K562 (cell line): ENCODE measurements at regions not wholly inside any gene's neighbourhood (a gene's known extent, or its start where the extent isn't known, plus 50 kb on each side); places are given as distances from the start of the nearest gene placed in this dataset.

ENCODE experiments used
- ETV1 ChIP-seq: fragments of 450-650 bp; conservative IDR thresholded peaks from 2 replicates; pipeline ENCODE4 v1.6.1; 2016; ENCODE audit warnings: missing genetic modification characterization, control low read depth, low read depth, missing compliant biosample characterization
- MYBL2 ChIP-seq, 2 experiments: fragments of 450-650 bp in 1 of 2; sonication (generic) in 1 of 2; formaldehyde crosslinking in 1 of 2; IDR thresholded peaks; 2 replicates each; pipeline versions ENCODE4 v1.6.1 to v1.8.1; 2017 to 2022; ENCODE audit warnings: borderline replicate concordance in 1 of 2, inconsistent platforms in 1 of 2, low read depth in 1 of 2, mild to moderate bottlenecking in 1 of 2, missing genetic modification reagents in 1 of 2, moderate library complexity in 1 of 2
- PHF21A ChIP-seq: fragments of 450-650 bp; IDR thresholded peaks from 2 replicates; pipeline ENCODE4 v1.6.1; 2017; ENCODE audit warnings: low read depth, borderline replicate concordance
- POLR2AphosphoS5 ChIP-seq: IDR thresholded peaks from 2 replicates; pipeline ENCODE4 v1.6.1; 2011; ENCODE audit warnings: mild to moderate bottlenecking, low read depth, low read length, moderate library complexity; ENCODE audit not compliant: control insufficient read depth, insufficient read depth
- PTTG1 ChIP-seq: fragments of 450-650 bp; IDR thresholded peaks from 2 replicates; pipeline ENCODE4 v1.6.1; 2016; ENCODE audit warnings: low read depth, mild to moderate bottlenecking, missing genetic modification characterization, missing compliant biosample characterization
- THAP12 ChIP-seq: fragments of 250-450 bp; sonication (Bioruptor Pico); IDR thresholded peaks from 2 replicates; pipeline ENCODE4 v1.9.0; 2021; ENCODE audit warnings: mild to moderate bottlenecking, inconsistent platforms
- ZBTB43 ChIP-seq: sonication (generic); formaldehyde crosslinking; IDR thresholded peaks from 2 replicates; pipeline ENCODE4 v1.8.0; 2023; ENCODE audit warnings: mild to moderate bottlenecking, missing genetic modification reagents
- ZNF24 ChIP-seq: fragments of 450-650 bp; IDR thresholded peaks from 2 replicates; pipeline ENCODE4 v1.6.1; 2016
- ZNF384 ChIP-seq: IDR thresholded peaks from 2 replicates; pipeline ENCODE4 v1.6.1; 2012; ENCODE audit warnings: low read depth, low read length, improper control_type of control experiment
- ZNF639 ChIP-seq, 2 experiments: fragments of 200-800 bp in 1 of 2; sonication (Bioruptor generic) in 1 of 2; sonication (generic) in 1 of 2; formaldehyde crosslinking in 1 of 2; IDR thresholded peaks in 1 of 2; conservative IDR thresholded peaks in 1 of 2; 2 replicates each; pipeline versions ENCODE4 v1.5.0 to v1.6.1; 2016 to 2020; ENCODE audit warnings: missing compliant biosample characterization in 1 of 2, missing genetic modification characterization in 1 of 2, missing genetic modification reagents in 1 of 2

- TF ChIP-seq PTTG1 (tag) (no peak), ZNF384 (no peak), MYBL2 (IDR thresholded peaks at IDR 0.05; ENCODE audit: low read depth) (no peak), MYBL2 (CRISPR knock-in tag; IDR thresholded peaks at IDR 0.05; ENCODE audit: borderline replicate concordance) (no peak), ZNF24 (no peak), ETV1 (tag) (no peak), THAP12 (CRISPR knock-in tag) (no peak), POLR2AphosphoS5 (no peak), PHF21A (no peak), ZBTB43 (no peak), ZNF639 (CRISPR knock-in tag; conservative IDR thresholded peaks at IDR 0.05 in 1 of 2, IDR thresholded peaks at IDR 0.05 in 1 of 2) (no peak)
These were observed 180.2 kb upstream of the TET2 start for GRCh38 chr4:104966349-104967033.
